ENCODE measurements at regions not wholly inside any gene's neighbourhood (a gene's known extent, or its start where the extent isn't known, plus 50 kb on each side); places are given as distances from the start of the nearest gene placed in this dataset.

DNA sequence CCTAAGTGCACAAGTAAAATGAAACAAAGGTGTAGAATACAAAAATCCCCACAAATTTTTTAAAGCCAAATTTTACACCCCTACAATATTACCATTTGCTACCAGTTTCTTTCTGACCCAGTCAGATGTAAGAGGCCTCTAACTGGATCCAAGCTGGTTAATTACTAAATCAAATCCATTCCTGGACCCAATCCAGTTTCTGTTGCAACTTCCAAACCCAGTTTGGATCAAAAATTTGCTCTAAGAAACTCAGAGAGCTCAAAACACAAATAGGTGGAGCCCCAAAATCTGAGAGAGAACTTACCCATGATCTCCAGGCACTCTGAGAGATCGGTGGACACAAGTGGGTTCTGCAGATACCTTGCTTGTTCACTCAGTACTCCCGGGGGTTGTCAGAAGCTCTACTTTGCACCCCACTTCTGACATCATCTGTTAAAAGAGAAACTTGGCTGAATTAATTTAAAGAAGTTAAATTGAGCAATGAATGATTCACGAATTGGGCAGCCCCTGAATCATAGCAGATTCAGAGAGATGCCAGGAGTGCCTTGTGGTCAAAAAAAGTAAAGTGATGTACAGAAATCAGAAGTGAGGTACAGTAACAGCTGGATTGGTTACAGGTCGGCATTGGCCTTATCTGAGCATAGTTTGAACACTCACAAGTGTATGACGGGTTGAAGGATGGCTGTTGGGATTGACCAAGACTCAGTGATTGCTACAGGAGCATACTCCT is 448.0 kb downstream of the KCNT2 start:
- no peak overlapping the region for H3K27ac ChIP-seq (ENCODE audit: low read length)
- no peaks in the 10 kb centered on the region for H3K27me3 ChIP-seq (ENCODE audit: control insufficient read depth, insufficient read depth, low read length)
- DNase-seq = no peak
- WGBS (ENCODE audit: insufficient coverage) = 83% methylated on average over 5 of the region's 5 CpGs
- no peak overlapping the region for H3K27ac Mint-ChIP-seq
- H3K9me3 ChIP-seq (ENCODE audit: control insufficient read depth, insufficient read depth, low read length) = no peaks in the 10 kb centered on the region
- H3K4me3 Mint-ChIP-seq = no peak overlapping the region
- ATAC-seq = no peak
- H3K9me3 Mint-ChIP-seq = peaks cover 6 to 8% of the 10 kb centered on the region in 2 donors
- intact Hi-C loops (cut with micrococcal nuclease) = no loop called here
- H3K36me3 ChIP-seq (ENCODE audit: control insufficient read depth, insufficient read depth, low read length) = no peaks in the 10 kb centered on the region
- H3K27me3 Mint-ChIP-seq (ENCODE audit: low read depth in 2 of 2) = no peaks in the 10 kb centered on the region
- H3K4me1 ChIP-seq (ENCODE audit: control insufficient read depth, insufficient read depth, low read length) = no peaks in the 10 kb centered on the region
- TF ChIP-seq, protein P1, sequence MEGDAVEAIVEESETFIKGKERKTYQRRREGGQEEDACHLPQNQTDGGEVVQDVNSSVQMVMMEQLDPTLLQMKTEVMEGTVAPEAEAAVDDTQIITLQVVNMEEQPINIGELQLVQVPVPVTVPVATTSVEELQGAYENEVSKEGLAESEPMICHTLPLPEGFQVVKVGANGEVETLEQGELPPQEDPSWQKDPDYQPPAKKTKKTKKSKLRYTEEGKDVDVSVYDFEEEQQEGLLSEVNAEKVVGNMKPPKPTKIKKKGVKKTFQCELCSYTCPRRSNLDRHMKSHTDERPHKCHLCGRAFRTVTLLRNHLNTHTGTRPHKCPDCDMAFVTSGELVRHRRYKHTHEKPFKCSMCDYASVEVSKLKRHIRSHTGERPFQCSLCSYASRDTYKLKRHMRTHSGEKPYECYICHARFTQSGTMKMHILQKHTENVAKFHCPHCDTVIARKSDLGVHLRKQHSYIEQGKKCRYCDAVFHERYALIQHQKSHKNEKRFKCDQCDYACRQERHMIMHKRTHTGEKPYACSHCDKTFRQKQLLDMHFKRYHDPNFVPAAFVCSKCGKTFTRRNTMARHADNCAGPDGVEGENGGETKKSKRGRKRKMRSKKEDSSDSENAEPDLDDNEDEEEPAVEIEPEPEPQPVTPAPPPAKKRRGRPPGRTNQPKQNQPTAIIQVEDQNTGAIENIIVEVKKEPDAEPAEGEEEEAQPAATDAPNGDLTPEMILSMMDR (IDR thresholded peaks at IDR 0.05) = no peak
- H3K4me3 ChIP-seq (ENCODE audit: low read length) = no peak overlapping the region
- no peaks in the 10 kb centered on the region for H3K4me1 Mint-ChIP-seq
- no peaks in the 10 kb centered on the region for H3K36me3 Mint-ChIP-seq

DNA sequence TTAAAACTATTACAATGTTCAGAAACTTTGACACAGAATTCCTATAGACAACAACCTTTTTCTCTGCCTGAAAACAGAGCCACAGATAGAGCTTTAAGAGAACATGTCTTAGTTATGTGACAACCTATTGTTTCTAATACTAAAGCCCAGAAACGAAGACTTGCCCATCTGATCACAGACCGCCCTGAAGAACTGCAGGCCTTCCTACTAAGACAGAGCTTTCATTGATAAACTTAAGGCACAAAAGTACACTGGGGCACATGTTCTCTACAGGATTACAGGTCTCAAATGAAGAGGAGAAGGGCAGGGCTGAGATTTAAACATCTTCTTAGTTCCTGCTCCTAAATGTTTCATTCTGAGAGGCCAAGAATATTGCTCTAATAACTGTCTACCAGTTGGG is 452.7 kb downstream of the KCNT2 start:
- WGBS (ENCODE audit: insufficient coverage) = 94% methylated on average over 2 of the region's 2 CpGs

DNA sequence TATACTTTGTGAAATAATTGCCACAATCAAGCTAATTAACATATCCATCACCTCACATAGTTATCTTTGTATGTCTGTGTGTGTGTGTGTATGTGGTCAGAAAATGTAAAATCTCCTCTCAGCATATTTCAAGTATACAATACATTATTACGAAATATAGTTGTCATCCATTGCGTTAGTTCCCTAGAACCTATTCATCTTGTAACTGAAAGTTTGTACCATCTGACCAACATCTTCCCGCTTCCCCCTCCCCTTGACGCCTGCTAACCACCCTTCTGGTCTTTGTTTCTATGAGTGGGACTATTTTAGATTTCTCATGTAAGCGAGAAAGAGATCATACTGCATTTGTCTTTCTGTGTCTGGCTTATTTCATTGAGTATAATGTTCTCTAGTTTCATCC is 455.3 kb downstream of the KCNT2 start:
- Histone ChIP-seq H3K9me3 (ENCODE audit: control insufficient read depth, insufficient read depth, low read length) (no peaks in the 10 kb centered on the region), H3K4me3 (ENCODE audit: low read length) (no peak overlapping the region), H3K36me3 (ENCODE audit: control insufficient read depth, insufficient read depth, low read length) (no peaks in the 10 kb centered on the region), H3K27me3 (ENCODE audit: control insufficient read depth, insufficient read depth, low read length) (no peaks in the 10 kb centered on the region), H3K27ac (ENCODE audit: low read length) (no peak overlapping the region), H3K4me1 (ENCODE audit: control insufficient read depth, insufficient read depth, low read length) (no peaks in the 10 kb centered on the region)
- Mint-ChIP-seq H3K4me1 (no peaks in the 10 kb centered on the region), H3K36me3 (no peaks in the 10 kb centered on the region), H3K9me3 (no peaks in the 10 kb centered on the region), H3K27me3 (ENCODE audit: low read depth in 2 of 2) (no peaks in the 10 kb centered on the region), H3K4me3 (no peak overlapping the region), H3K27ac (no peak overlapping the region)
- TF ChIP-seq, protein P1 (IDR thresholded peaks at IDR 0.05) = no peak
- intact Hi-C loops (cut with micrococcal nuclease) = no loop called here
- DNase-seq = no peak
- WGBS (ENCODE audit: insufficient coverage) = 60% methylated on average over 2 of the region's 5 CpGs
- no peak for ATAC-seq

More for the DNA sequence above, 452.7 kb downstream of the KCNT2 start:
- H3K4me1 Mint-ChIP-seq = no peaks in the 10 kb centered on the region
- no peak overlapping the region for H3K4me3 Mint-ChIP-seq
- Histone ChIP-seq H3K27me3 (ENCODE audit: control insufficient read depth, insufficient read depth, low read length) (no peaks in the 10 kb centered on the region), H3K9me3 (ENCODE audit: control insufficient read depth, insufficient read depth, low read length) (no peaks in the 10 kb centered on the region), H3K36me3 (ENCODE audit: control insufficient read depth, insufficient read depth, low read length) (no peaks in the 10 kb centered on the region), H3K4me1 (ENCODE audit: control insufficient read depth, insufficient read depth, low read length) (no peaks in the 10 kb centered on the region), H3K27ac (ENCODE audit: low read length) (no peak overlapping the region), H3K4me3 (ENCODE audit: low read length) (no peak overlapping the region)
- H3K27me3 Mint-ChIP-seq (ENCODE audit: low read depth in 2 of 2) = no peaks in the 10 kb centered on the region
- ATAC-seq = no peak
- TF ChIP-seq, protein P1 (IDR thresholded peaks at IDR 0.05) = no peak
- intact Hi-C loops (cut with micrococcal nuclease) = no loop called here
- no peaks in the 10 kb centered on the region for H3K9me3 Mint-ChIP-seq
- H3K27ac Mint-ChIP-seq = no peak overlapping the region
- no peaks in the 10 kb centered on the region for H3K36me3 Mint-ChIP-seq
- no peak for DNase-seq

DNA sequence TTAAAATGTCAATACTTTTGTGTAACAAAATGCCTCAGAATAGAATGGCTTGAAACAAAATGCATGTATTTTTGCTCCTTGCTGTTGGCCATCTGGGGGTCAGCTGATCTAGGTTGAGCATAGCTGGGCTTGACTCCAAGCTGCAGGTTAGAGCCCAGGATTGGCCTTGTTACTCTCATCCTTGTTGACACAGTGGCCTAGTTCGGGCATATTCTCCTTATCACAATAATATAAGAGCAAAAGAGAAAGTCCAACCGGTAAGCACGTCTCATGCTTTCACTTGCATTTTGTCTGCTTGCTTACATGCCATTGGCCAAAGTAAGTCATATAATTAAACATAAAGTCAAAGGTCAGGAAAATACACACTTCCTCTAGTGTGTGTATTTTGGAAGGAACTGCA is 456.2 kb downstream of the KCNT2 start:
- TF ChIP-seq, protein P1 (IDR thresholded peaks at IDR 0.05) = no peak
- Histone ChIP-seq H3K4me3 (ENCODE audit: low read length) (no peak overlapping the region), H3K27ac (ENCODE audit: low read length) (no peak overlapping the region), H3K27me3 (ENCODE audit: control insufficient read depth, insufficient read depth, low read length) (no peaks in the 10 kb centered on the region), H3K4me1 (ENCODE audit: control insufficient read depth, insufficient read depth, low read length) (no peaks in the 10 kb centered on the region), H3K36me3 (ENCODE audit: control insufficient read depth, insufficient read depth, low read length) (no peaks in the 10 kb centered on the region), H3K9me3 (ENCODE audit: control insufficient read depth, insufficient read depth, low read length) (no peaks in the 10 kb centered on the region)
- Mint-ChIP-seq H3K36me3 (no peaks in the 10 kb centered on the region), H3K4me3 (no peak overlapping the region), H3K27me3 (ENCODE audit: low read depth in 2 of 2) (no peaks in the 10 kb centered on the region), H3K4me1 (no peaks in the 10 kb centered on the region), H3K9me3 (no peaks in the 10 kb centered on the region), H3K27ac (no peak overlapping the region)
- DNase-seq = no peak
- no peak for ATAC-seq
- WGBS (ENCODE audit: insufficient coverage) = 77% methylated on average over 3 of the region's 3 CpGs
- intact Hi-C loops (cut with micrococcal nuclease) = no loop called here

All from natural killer cell (primary cell).